Erythroblast (primary cell): ENCODE measurements at regions not wholly inside any gene's neighbourhood (a gene's known extent, or its start where the extent isn't known, plus 50 kb on each side); places are given as distances from the start of the nearest gene placed in this dataset.

Experiments
- GATA1 ChIP-seq: IDR thresholded peaks from 2 replicates; pipeline ENCODE4 v1.6.1; 2011; ENCODE audit warnings: low read depth, mild to moderate bottlenecking, control low read depth, low read length, moderate library complexity
- POLR2A ChIP-seq: IDR thresholded peaks from 2 replicates; pipeline ENCODE4 v1.6.1; 2011; ENCODE audit warnings: mild to moderate bottlenecking, low read length

DNA sequence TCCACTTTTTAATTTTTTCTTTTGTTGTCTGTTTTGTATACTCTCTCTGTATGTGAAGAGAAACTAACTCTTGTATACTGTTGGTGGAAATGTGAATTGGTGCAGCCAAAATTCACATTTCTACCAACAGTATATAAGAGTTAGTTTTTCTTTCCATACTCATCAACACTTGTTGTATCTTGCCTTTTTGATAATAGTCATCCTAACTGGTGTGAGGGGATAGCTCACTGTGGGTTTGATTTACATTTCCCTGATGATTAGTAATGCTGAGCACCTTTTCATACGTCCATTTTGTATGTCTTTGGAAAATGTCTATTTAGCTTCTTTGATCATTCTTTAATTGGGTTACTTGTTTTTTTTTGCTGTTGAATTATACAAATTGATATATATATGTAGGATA is 375.5 kb upstream of the IGFBP3 start:
- TF ChIP-seq POLR2A (no peak), GATA1 (no peak)
